GM18519 (cell line): ENCODE measurements at regions not wholly inside any gene's neighbourhood (a gene's known extent, or its start where the extent isn't known, plus 50 kb on each side); places are given as distances from the start of the nearest gene placed in this dataset.

Source experiments
- ATAC-seq: cut with Tn5 transposase; IDR thresholded peaks from one replicate; pipeline ENCODE4 v1.9.1; 2021; ENCODE audit warnings: mild to moderate bottlenecking, moderate library complexity; ENCODE audit not compliant: unreplicated experiment, low FRiP score

GRCh38 chr6:82712389-82712788 lies 348.8 kb downstream of the TPBG start:
- no peak for ATAC-seq

- no peak for ATAC-seq
Measured at GRCh38 chr6:82712826-82713225, 349.2 kb downstream of the TPBG start.

- ATAC-seq, result no peak
Measured at GRCh38 chr6:82720992-82721391, 344.6 kb downstream of the UBE3D start.

- no peak for ATAC-seq
Measured at GRCh38 chr6:82735790-82736189, 329.9 kb downstream of the UBE3D start.

- no peak for ATAC-seq
Measured at GRCh38 chr6:82737965-82738364, 327.7 kb downstream of the UBE3D start.

- no peak for ATAC-seq
Measured at GRCh38 chr6:82738773-82739172, 326.9 kb downstream of the UBE3D start.

GRCh38 chr6:82739303-82739702 lies 326.3 kb downstream of the UBE3D start:
- ATAC-seq, result no peak

GRCh38 chr6:82740072-82740471 lies 325.6 kb downstream of the UBE3D start:
- no peak for ATAC-seq

- ATAC-seq, result no peak
Measured at GRCh38 chr6:82741325-82741995, 324.2 kb downstream of the UBE3D start.

- ATAC-seq, result no peak
Measured at GRCh38 chr6:82741996-82742385, 323.6 kb downstream of the UBE3D start.

- no peak for ATAC-seq
Measured at GRCh38 chr6:82744286-82745015, 321.2 kb downstream of the UBE3D start.

- ATAC-seq, result no peak
Measured at GRCh38 chr6:82750556-82750955, 315.1 kb downstream of the UBE3D start.

- no peak for ATAC-seq
Measured at GRCh38 chr6:82751718-82752117, 313.9 kb downstream of the UBE3D start.

- ATAC-seq, result no peak
Measured at GRCh38 chr6:82761674-82762345, 303.8 kb downstream of the UBE3D start.

GRCh38 chr6:82766476-82766875 lies 299.2 kb downstream of the UBE3D start:
- ATAC-seq, result no peak

GRCh38 chr6:82767037-82767436 lies 298.6 kb downstream of the UBE3D start:
- ATAC-seq, result no peak

GRCh38 chr6:82767447-82767846 lies 298.2 kb downstream of the UBE3D start:
- ATAC-seq, result no peak

GRCh38 chr6:82772851-82773717 lies 292.6 kb downstream of the UBE3D start:
- no peak for ATAC-seq

- ATAC-seq, result no peak
Measured at GRCh38 chr6:82775361-82775760, 290.3 kb downstream of the UBE3D start.

- peak; percentile 48 for ATAC-seq
Measured at GRCh38 chr6:82775981-82776380, 289.7 kb downstream of the UBE3D start.

- ATAC-seq, result no peak
Measured at GRCh38 chr6:82779041-82779440, 286.6 kb downstream of the UBE3D start.
